Right lobe of liver (tissue), 4 donors: ENCODE measurements at regions not wholly inside any gene's neighbourhood (a gene's known extent, or its start where the extent isn't known, plus 50 kb on each side); places are given as distances from the start of the nearest gene placed in this dataset.

Source experiments
- CTCF ChIP-seq, 4 donors: fragments of 200-600 bp in 3 of 4; fragments of 450-650 bp in 1 of 4; IDR thresholded peaks; one replicate each; pipeline versions ENCODE4 v1.5.1 to v1.8.0; 2016 to 2022; ENCODE audit warnings: antibody characterized with exemption in 4 of 4, mild to moderate bottlenecking in 2 of 4
- POLR2A ChIP-seq: fragments of 450-650 bp; IDR thresholded peaks from one replicate; pipeline ENCODE4 v1.6.1; 2017; ENCODE audit warnings: antibody characterized with exemption, mild to moderate bottlenecking
- donor health status: DM: no; HTN: no; CAD: no.
- donor health status: DM: no; HTN: no; CAD: no.
- donor health status: DM: no; HTN: yes; CAD: no.

- TF ChIP-seq CTCF (IDR thresholded peaks at IDR 0.05): no peak
- no peak for TF ChIP-seq POLR2A
Measured at GRCh38 chr9:106019702-106020101, 325.4 kb downstream of the TMEM38B start.
